Upper lobe of left lung (tissue), 4 donors: ENCODE measurements at regions not wholly inside any gene's neighbourhood (a gene's known extent, or its start where the extent isn't known, plus 50 kb on each side); places are given as distances from the start of the nearest gene placed in this dataset.

Experiments
- POLR2A ChIP-seq, 4 donors: fragments of 450-650 bp; IDR thresholded peaks; one replicate each; pipeline ENCODE4 v1.5.1; 2016 to 2017; ENCODE audit warnings: antibody characterized with exemption in 4 of 4, mild to moderate bottlenecking in 2 of 4
- TF ChIP-seq, protein P1 (sequence below), 6 experiments: fragments of 450-650 bp in 4 of 6; fragments of 200-600 bp in 2 of 6; sonication (generic) in 2 of 6; IDR thresholded peaks; one replicate each; pipeline ENCODE4 v1.5.1; 2016 to 2019; ENCODE audit warnings: antibody characterized with exemption in 6 of 6

DNA sequence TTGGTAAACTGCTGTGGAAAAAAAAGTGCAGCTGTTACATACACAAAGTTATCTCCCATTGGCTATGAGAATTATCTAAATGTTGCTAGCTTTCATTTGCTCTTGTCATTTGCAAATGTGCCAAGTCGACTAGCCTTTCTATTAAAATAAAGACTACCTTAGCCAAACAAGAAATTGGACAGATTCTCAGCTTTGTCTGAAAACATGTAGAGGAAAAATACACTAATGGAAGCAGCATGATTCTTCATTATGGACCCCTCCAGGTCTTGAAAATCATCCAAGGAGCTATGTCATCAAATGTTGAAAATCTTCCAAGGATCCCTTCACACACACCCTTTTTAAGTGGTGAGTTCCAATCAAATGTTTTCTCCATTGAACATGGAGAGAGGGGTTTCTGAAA, 237.7 kb downstream of the ETV1 start:
- TF ChIP-seq, protein P1, sequence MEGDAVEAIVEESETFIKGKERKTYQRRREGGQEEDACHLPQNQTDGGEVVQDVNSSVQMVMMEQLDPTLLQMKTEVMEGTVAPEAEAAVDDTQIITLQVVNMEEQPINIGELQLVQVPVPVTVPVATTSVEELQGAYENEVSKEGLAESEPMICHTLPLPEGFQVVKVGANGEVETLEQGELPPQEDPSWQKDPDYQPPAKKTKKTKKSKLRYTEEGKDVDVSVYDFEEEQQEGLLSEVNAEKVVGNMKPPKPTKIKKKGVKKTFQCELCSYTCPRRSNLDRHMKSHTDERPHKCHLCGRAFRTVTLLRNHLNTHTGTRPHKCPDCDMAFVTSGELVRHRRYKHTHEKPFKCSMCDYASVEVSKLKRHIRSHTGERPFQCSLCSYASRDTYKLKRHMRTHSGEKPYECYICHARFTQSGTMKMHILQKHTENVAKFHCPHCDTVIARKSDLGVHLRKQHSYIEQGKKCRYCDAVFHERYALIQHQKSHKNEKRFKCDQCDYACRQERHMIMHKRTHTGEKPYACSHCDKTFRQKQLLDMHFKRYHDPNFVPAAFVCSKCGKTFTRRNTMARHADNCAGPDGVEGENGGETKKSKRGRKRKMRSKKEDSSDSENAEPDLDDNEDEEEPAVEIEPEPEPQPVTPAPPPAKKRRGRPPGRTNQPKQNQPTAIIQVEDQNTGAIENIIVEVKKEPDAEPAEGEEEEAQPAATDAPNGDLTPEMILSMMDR (IDR thresholded peaks at IDR 0.05) = no peak
- TF ChIP-seq POLR2A (IDR thresholded peaks at IDR 0.05) = no peak
